ENCODE measurements at regions not wholly inside any gene's neighbourhood (a gene's known extent, or its start where the extent isn't known, plus 50 kb on each side); places are given as distances from the start of the nearest gene placed in this dataset.

DNA sequence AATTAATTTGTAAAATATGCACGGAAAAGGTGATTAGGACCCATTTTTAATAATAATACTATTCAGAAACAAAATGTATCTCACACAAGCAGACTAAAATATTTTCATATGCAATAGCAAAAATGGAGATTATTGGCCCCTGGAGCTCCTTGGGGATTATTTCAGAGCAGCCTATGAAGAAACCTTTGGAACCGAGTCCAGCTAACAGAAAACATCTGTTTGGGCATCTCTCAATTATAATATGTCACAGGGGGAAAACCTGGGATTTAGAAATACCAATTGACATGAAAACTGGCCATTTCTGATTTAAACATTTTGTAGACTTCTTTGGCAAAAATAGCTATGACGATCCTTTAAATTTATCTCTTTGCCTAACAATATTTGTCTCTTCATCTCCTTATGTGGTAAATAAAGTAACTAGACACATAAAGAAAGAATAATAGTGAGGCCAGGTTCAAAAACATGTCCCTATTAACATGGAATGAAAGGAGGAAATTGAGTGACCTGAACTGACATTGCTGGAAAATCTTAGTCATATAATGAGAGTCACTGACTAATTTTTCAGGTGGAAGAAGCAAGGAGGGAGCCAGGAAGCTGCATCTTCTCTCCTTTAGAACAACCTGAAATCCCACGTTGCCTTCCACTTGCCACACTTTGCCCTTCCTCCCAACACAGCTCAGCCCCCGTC lies 199.0 kb downstream of the SOD2 start:
- TF ChIP-seq, protein P1, sequence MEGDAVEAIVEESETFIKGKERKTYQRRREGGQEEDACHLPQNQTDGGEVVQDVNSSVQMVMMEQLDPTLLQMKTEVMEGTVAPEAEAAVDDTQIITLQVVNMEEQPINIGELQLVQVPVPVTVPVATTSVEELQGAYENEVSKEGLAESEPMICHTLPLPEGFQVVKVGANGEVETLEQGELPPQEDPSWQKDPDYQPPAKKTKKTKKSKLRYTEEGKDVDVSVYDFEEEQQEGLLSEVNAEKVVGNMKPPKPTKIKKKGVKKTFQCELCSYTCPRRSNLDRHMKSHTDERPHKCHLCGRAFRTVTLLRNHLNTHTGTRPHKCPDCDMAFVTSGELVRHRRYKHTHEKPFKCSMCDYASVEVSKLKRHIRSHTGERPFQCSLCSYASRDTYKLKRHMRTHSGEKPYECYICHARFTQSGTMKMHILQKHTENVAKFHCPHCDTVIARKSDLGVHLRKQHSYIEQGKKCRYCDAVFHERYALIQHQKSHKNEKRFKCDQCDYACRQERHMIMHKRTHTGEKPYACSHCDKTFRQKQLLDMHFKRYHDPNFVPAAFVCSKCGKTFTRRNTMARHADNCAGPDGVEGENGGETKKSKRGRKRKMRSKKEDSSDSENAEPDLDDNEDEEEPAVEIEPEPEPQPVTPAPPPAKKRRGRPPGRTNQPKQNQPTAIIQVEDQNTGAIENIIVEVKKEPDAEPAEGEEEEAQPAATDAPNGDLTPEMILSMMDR (IDR thresholded peaks at IDR 0.05 in 8 of 11, conservative IDR thresholded peaks at IDR 0.05 in 3 of 11): no peak
- TF ChIP-seq POLR2A (IDR thresholded peaks at IDR 0.05) (no peak), POLR2AphosphoS5 (IDR thresholded peaks at IDR 0.05) (no peak)

Data from spleen (tissue), 7 donors.